ENCODE measurements at regions not wholly inside any gene's neighbourhood (a gene's known extent, or its start where the extent isn't known, plus 50 kb on each side); places are given as distances from the start of the nearest gene placed in this dataset.

GRCh38 chr6:8361259-8361658 lies 74.1 kb downstream of the SLC35B3 start:
- no peaks in the 10 kb centered on the region for H3K27me3 Mint-ChIP-seq (ENCODE audit: unreplicated experiment)
- no peaks in the 10 kb centered on the region for H3K4me1 Mint-ChIP-seq (ENCODE audit: low read depth, unreplicated experiment)
- no peak for DNase-seq
- H3K9me3 Mint-ChIP-seq (ENCODE audit: unreplicated experiment) = no peaks in the 10 kb centered on the region
- H3K27ac Mint-ChIP-seq (ENCODE audit: unreplicated experiment) = no peak overlapping the region
- TF ChIP-seq CTCF (IDR thresholded peaks at IDR 0.05; ENCODE audit: partially characterized antibody, unreplicated experiment) = no peak
- no peak overlapping the region for H3K4me3 Mint-ChIP-seq (ENCODE audit: unreplicated experiment)
- no peaks in the 10 kb centered on the region for H3K36me3 Mint-ChIP-seq (ENCODE audit: unreplicated experiment)

GRCh38 chr6:8352966-8353340 lies 82.4 kb downstream of the SLC35B3 start:
- Mint-ChIP-seq H3K9me3 (ENCODE audit: unreplicated experiment) (no peaks in the 10 kb centered on the region), H3K36me3 (ENCODE audit: unreplicated experiment) (no peaks in the 10 kb centered on the region), H3K27ac (ENCODE audit: unreplicated experiment) (no peak overlapping the region), H3K4me3 (ENCODE audit: unreplicated experiment) (no peak overlapping the region), H3K4me1 (ENCODE audit: low read depth, unreplicated experiment) (peaks cover 5% of the 10 kb centered on the region), H3K27me3 (ENCODE audit: unreplicated experiment) (no peaks in the 10 kb centered on the region)
- no peak for TF ChIP-seq CTCF (IDR thresholded peaks at IDR 0.05; ENCODE audit: partially characterized antibody, unreplicated experiment)
- DNase-seq = no peak

GRCh38 chr6:8352335-8352965 lies 82.9 kb downstream of the SLC35B3 start:
- no peaks in the 10 kb centered on the region for H3K36me3 Mint-ChIP-seq (ENCODE audit: unreplicated experiment)
- no peaks in the 10 kb centered on the region for H3K9me3 Mint-ChIP-seq (ENCODE audit: unreplicated experiment)
- no peak for DNase-seq
- H3K27me3 Mint-ChIP-seq (ENCODE audit: unreplicated experiment) = no peaks in the 10 kb centered on the region
- H3K4me3 Mint-ChIP-seq (ENCODE audit: unreplicated experiment) = no peak overlapping the region
- H3K4me1 Mint-ChIP-seq (ENCODE audit: low read depth, unreplicated experiment) = peaks cover 5% of the 10 kb centered on the region
- no peak for TF ChIP-seq CTCF (IDR thresholded peaks at IDR 0.05; ENCODE audit: partially characterized antibody, unreplicated experiment)
- H3K27ac Mint-ChIP-seq (ENCODE audit: unreplicated experiment) = no peak overlapping the region

GRCh38 chr6:8343600-8343999 lies 91.7 kb downstream of the SLC35B3 start:
- no peak for TF ChIP-seq CTCF (IDR thresholded peaks at IDR 0.05; ENCODE audit: partially characterized antibody, unreplicated experiment)
- no peak for DNase-seq
- Mint-ChIP-seq H3K27ac (ENCODE audit: unreplicated experiment) (no peak overlapping the region), H3K27me3 (ENCODE audit: unreplicated experiment) (no peaks in the 10 kb centered on the region), H3K4me3 (ENCODE audit: unreplicated experiment) (no peak overlapping the region), H3K36me3 (ENCODE audit: unreplicated experiment) (no peaks in the 10 kb centered on the region), H3K4me1 (ENCODE audit: low read depth, unreplicated experiment) (no peaks in the 10 kb centered on the region), H3K9me3 (ENCODE audit: unreplicated experiment) (peaks cover 2% of the 10 kb centered on the region)

GRCh38 chr6:8342241-8342819 lies 93.0 kb downstream of the SLC35B3 start:
- H3K9me3 Mint-ChIP-seq (ENCODE audit: unreplicated experiment) = peaks cover 2% of the 10 kb centered on the region
- H3K4me1 Mint-ChIP-seq (ENCODE audit: low read depth, unreplicated experiment) = no peaks in the 10 kb centered on the region

More at GRCh38 chr6:8342241-8342819, 93.0 kb downstream of the SLC35B3 start:
- no peak for DNase-seq
- no peaks in the 10 kb centered on the region for H3K27me3 Mint-ChIP-seq (ENCODE audit: unreplicated experiment)
- H3K27ac Mint-ChIP-seq (ENCODE audit: unreplicated experiment) = no peak overlapping the region
- TF ChIP-seq CTCF (IDR thresholded peaks at IDR 0.05; ENCODE audit: partially characterized antibody, unreplicated experiment) = no peak
- H3K36me3 Mint-ChIP-seq (ENCODE audit: unreplicated experiment) = no peaks in the 10 kb centered on the region
- H3K4me3 Mint-ChIP-seq (ENCODE audit: unreplicated experiment) = no peak overlapping the region

Data from glutamatergic neuron (in vitro differentiated cells).